HCT116 (cell line): ENCODE measurements at regions not wholly inside any gene's neighbourhood (a gene's known extent, or its start where the extent isn't known, plus 50 kb on each side); places are given as distances from the start of the nearest gene placed in this dataset.

Source experiments
- ATAC-seq: fragments of 200-7000 bp; cut with Tn5 transposase; 2 replicates; pipeline ENCODE4 v1.9.1; 2020; ENCODE audit warnings: mild to moderate bottlenecking, moderate library complexity
- BruUV-seq: library from RNA; stranded (reverse); fragments of 400-500 nt; replicated peaks from 2 replicates; lab custom pipeline; 2021; lab: Mats Ljungman, UMichigan
- CTCF ChIA-PET: fragments of 300-600 bp; sonication (Branson Sonifier 250); formaldehyde crosslinking; loops from one replicate; lab custom pipeline; 2021; ENCODE audit warnings: antibody characterized with exemption; lab: Charles Lee
- POLR2A ChIA-PET: fragments of 300-600, 350-600 bp; sonication (Branson Sonifier 250); formaldehyde crosslinking; loops from one replicate; lab custom pipeline; 2021; ENCODE audit warnings: antibody characterized with exemption; lab: Charles Lee
- RAD21 ChIA-PET, 2 experiments: fragments of 300-600 bp; sonication (Branson Sonifier 250); formaldehyde crosslinking; loops; one replicate each; lab custom pipeline; 2023; ENCODE audit warnings: low total read pairs in 2 of 2; ENCODE audit not compliant: uncharacterized antibody in 2 of 2, unreplicated experiment in 2 of 2, low non-redundant PET in 1 of 2; lab: Charles Lee
- DNase-seq: peaks from one replicate; pipeline ENCODE4 v3.0.0-alpha.2; 2010; ENCODE audit warnings: low read depth, low spot score
- H2AFZ ChIP-seq: fragments of 200-600 bp; shearing (Covaris generic), sonication (generic); 2 replicates; pipeline ENCODE4 v1.6.1; 2017; ENCODE audit warnings: low read depth, mixed run types, mixed read lengths, antibody characterized with exemption, low read length; ENCODE audit not compliant: poor library complexity, severe bottlenecking
- H3K27ac ChIP-seq: 2 replicates; pipeline ENCODE4 v1.5.1; 2012; ENCODE audit warnings: low read depth, low read length
- H3K27me3 ChIP-seq: fragments of 200-600 bp; sonication (generic); 2 replicates; pipeline ENCODE4 v1.6.1; 2016; ENCODE audit warnings: mixed run types, low read length, mixed read lengths; ENCODE audit not compliant: insufficient read depth
- H3K36me3 ChIP-seq, 2 experiments: fragments of 200-500 bp in 1 of 2; fragments of 200-600 bp in 1 of 2; sonication (Bioruptor generic) in 1 of 2; sonication (generic) in 1 of 2; 2 replicates each; pipeline versions ENCODE4 v1.5.1 to v1.6.1; 2014 to 2016; ENCODE audit warnings: low read length in 2 of 2, inconsistent platforms in 1 of 2, mixed read lengths in 1 of 2, mixed run types in 1 of 2; ENCODE audit not compliant: insufficient read depth in 2 of 2, control insufficient read depth in 1 of 2
- H3K4me1 ChIP-seq, 2 experiments: fragments of 200-600 bp in 1 of 2; sonication (generic) in 1 of 2; 2 replicates each; pipeline versions ENCODE4 v1.5.1 to v1.6.1; 2012 to 2017; ENCODE audit warnings: low read length in 2 of 2, inconsistent platforms in 1 of 2, mild to moderate bottlenecking in 1 of 2, mixed read lengths in 1 of 2, mixed run types in 1 of 2, moderate library complexity in 1 of 2; ENCODE audit not compliant: insufficient read depth in 2 of 2, control insufficient read depth in 1 of 2
- H3K4me2 ChIP-seq: fragments of 200-600 bp; sonication (generic); 2 replicates; pipeline ENCODE4 v1.6.1; 2017; ENCODE audit warnings: mixed run types, low read length, mixed read lengths
- H3K4me3 ChIP-seq, 2 experiments: fragments of 200-600 bp in 1 of 2; sonication (generic) in 1 of 2; replicated peaks in 1 of 2; 2 replicates each; pipeline ENCODE4 v1.5.1; 2011 to 2016; ENCODE audit warnings: low read length in 2 of 2, control low read depth in 1 of 2, low read depth in 1 of 2, mild to moderate bottlenecking in 1 of 2, mixed read lengths in 1 of 2, mixed run types in 1 of 2
- H3K79me2 ChIP-seq: fragments of 200-600 bp; sonication (generic); 2 replicates; pipeline ENCODE4 v1.6.1; 2017; ENCODE audit warnings: mild to moderate bottlenecking, mixed run types, low read length, moderate library complexity, mixed read lengths; ENCODE audit not compliant: insufficient read depth
- H3K9ac ChIP-seq: fragments of 200-600 bp; sonication (generic); 2 replicates; pipeline ENCODE4 v1.6.1; 2016; ENCODE audit warnings: low read length, mixed read lengths
- H3K9me2 ChIP-seq: fragments of 200-600 bp; sonication (generic), shearing (Covaris generic); 2 replicates; pipeline ENCODE4 v1.6.1; 2017; ENCODE audit warnings: mixed run types, mild to moderate bottlenecking, moderate library complexity; ENCODE audit not compliant: insufficient read depth
- H3K9me3 ChIP-seq, 2 experiments: fragments of 200-500 bp in 1 of 2; fragments of 200-600 bp in 1 of 2; sonication (Bioruptor generic) in 1 of 2; sonication (generic) in 1 of 2; 2 replicates each; pipeline ENCODE4 v1.6.1; 2014 to 2017; ENCODE audit warnings: low read length in 2 of 2, mixed read lengths in 2 of 2, inconsistent platforms in 1 of 2, low read depth in 1 of 2, mild to moderate bottlenecking in 1 of 2, mixed run types in 1 of 2, moderate library complexity in 1 of 2; ENCODE audit not compliant: control insufficient read depth in 1 of 2, insufficient read depth in 1 of 2
- H4K20me1 ChIP-seq: fragments of 200-600 bp; sonication (generic), shearing (Covaris generic); 2 replicates; pipeline ENCODE4 v1.6.1; 2017; ENCODE audit warnings: mixed run types, mild to moderate bottlenecking, moderate library complexity; ENCODE audit not compliant: insufficient read depth
- CEBPB ChIP-seq: IDR thresholded peaks from 2 replicates; pipeline ENCODE4 v1.6.1; 2012; ENCODE audit warnings: low read depth
- ELF1 ChIP-seq: IDR thresholded peaks from 2 replicates; pipeline ENCODE4 v1.6.1; 2012; ENCODE audit warnings: low read depth, borderline replicate concordance
- EZH2 ChIP-seq: fragments of 200-600 bp; sonication (generic); IDR thresholded peaks from 2 replicates; pipeline ENCODE4 v1.6.1; 2017; ENCODE audit warnings: antibody characterized with exemption, mixed run types
- EZH2phosphoT487 ChIP-seq: fragments of 200-600 bp; IDR thresholded peaks from 2 replicates; pipeline ENCODE4 v1.6.1; 2018; ENCODE audit warnings: antibody characterized with exemption, borderline replicate concordance
- FOSL1 ChIP-seq: IDR thresholded peaks from 2 replicates; pipeline ENCODE4 v1.6.1; 2012; ENCODE audit warnings: low read depth
- POLR2A ChIP-seq: IDR thresholded peaks from 2 replicates; pipeline ENCODE4 v1.7.0; 2011; ENCODE audit warnings: borderline replicate concordance; ENCODE audit not compliant: insufficient read depth, insufficient read length; ENCODE audit errors: extremely low read depth
- POLR2AphosphoS5 ChIP-seq: IDR thresholded peaks from 2 replicates; pipeline ENCODE4 v1.6.1; 2011; ENCODE audit warnings: mild to moderate bottlenecking, low read depth, low read length, moderate library complexity
- SIN3A ChIP-seq: IDR thresholded peaks from 2 replicates; pipeline ENCODE4 v1.6.1; 2012; ENCODE audit warnings: low read depth
- SRF ChIP-seq: IDR thresholded peaks from 2 replicates; pipeline ENCODE4 v1.6.1; 2012; ENCODE audit warnings: low read depth
- TCF7L2 ChIP-seq: IDR thresholded peaks from 2 replicates; pipeline ENCODE4 v1.7.0; 2011; ENCODE audit warnings: borderline replicate concordance, inconsistent platforms; ENCODE audit not compliant: insufficient read depth, insufficient read length; ENCODE audit errors: extremely low read depth
- YY1 ChIP-seq: IDR thresholded peaks from 2 replicates; pipeline ENCODE4 v1.6.1; 2011; ENCODE audit warnings: low read length, low read depth, moderate library complexity, mild to moderate bottlenecking; ENCODE audit not compliant: insufficient replicate concordance; ENCODE audit errors: extremely low read depth
- ZFX ChIP-seq: fragments of 450-650 bp; IDR thresholded peaks from 2 replicates; pipeline ENCODE4 v1.6.1; 2017
- ZNF274 ChIP-seq: fragments of 200-500 bp; sonication (Bioruptor generic); IDR thresholded peaks from 2 replicates; pipeline ENCODE4 v1.6.1; 2014; ENCODE audit warnings: mild to moderate bottlenecking, low read depth, low read length, inconsistent platforms
- intact Hi-C: fragments of 100-400 bp; cut with micrococcal nuclease; formaldehyde crosslinking; loops from 2 replicates; pipeline ENCODE4 v1.10.0; 2022
- TF ChIP-seq, protein P1 (sequence below): IDR thresholded peaks from 2 replicates; pipeline ENCODE4 v1.6.1; 2012

DNA sequence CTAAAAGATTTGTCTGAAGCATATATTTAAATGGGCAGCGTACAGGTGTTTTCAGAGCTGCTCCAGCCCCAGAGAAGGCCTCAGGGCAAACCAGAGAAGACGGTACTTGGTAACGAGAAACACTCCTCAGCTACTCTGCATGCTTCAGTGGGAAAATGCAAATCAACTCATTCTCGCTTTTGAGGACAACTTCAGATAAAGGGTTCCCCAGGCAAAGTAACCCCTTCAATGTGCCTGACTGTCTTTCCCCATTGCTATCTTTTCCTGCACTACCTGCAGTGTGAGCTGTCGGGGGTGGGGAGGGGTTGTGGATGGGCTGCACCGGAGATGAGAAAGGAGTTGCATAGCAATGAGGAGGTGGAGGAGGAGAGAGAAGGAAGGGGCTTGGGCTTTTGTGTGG, 339.7 kb upstream of the CLINT1 start (continued):
- no peak for TF ChIP-seq ZNF274
- no peak for TF ChIP-seq ZFX
- TF ChIP-seq SRF, result no peak
- TF ChIP-seq ELF1, result no peak
- TF ChIP-seq, protein P1, sequence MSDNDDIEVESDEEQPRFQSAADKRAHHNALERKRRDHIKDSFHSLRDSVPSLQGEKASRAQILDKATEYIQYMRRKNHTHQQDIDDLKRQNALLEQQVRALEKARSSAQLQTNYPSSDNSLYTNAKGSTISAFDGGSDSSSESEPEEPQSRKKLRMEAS, result no peak
- TF ChIP-seq FOSL1, result no peak

- H3K27ac ChIP-seq, result no peak overlapping the region
- RAD21 ChIA-PET, result no interaction called here
- no peak for TF ChIP-seq POLR2A
- TF ChIP-seq YY1, result no peak
- TF ChIP-seq POLR2AphosphoS5, result no peak
- TF ChIP-seq SRF, result no peak
- no peak for TF ChIP-seq CEBPB
- TF ChIP-seq ELF1, result no peak
- no peak for TF ChIP-seq TCF7L2
- TF ChIP-seq, protein P1, result no peak
- TF ChIP-seq ZFX, result no peak
- TF ChIP-seq EZH2, result no peak
- no peak for TF ChIP-seq EZH2phosphoT487
- TF ChIP-seq SIN3A, result no peak
- DNase-seq (no peak), ATAC-seq (no peak)
- no peak overlapping the region for H3K4me2 ChIP-seq
- H3K4me3 ChIP-seq, result no peak overlapping the region
- BruUV-seq, result no TSS peak
- intact Hi-C loops, result no loop called here
- POLR2A ChIA-PET, result no interaction called here
- H3K36me3 ChIP-seq, result no peaks in the 10 kb centered on the region
- CTCF ChIA-PET, result no interaction called here
- H3K27me3 ChIP-seq, result peaks cover 39% of the 10 kb centered on the region
- no peaks in the 10 kb centered on the region for H3K79me2 ChIP-seq
- no peak overlapping the region for H3K9ac ChIP-seq
- H3K4me1 ChIP-seq, result no peaks in the 10 kb centered on the region
- no peaks in the 10 kb centered on the region for H3K9me2 ChIP-seq
- no peak overlapping the region for H2AFZ ChIP-seq
- H3K9me3 ChIP-seq, result no peaks in the 10 kb centered on the region
- H4K20me1 ChIP-seq, result no peaks in the 10 kb centered on the region
These were observed 336.7 kb upstream of the CLINT1 start for GRCh38 chr5:158195416-158196210.
